SK-N-SH (cell line): ENCODE measurements at regions not wholly inside any gene's neighbourhood (a gene's known extent, or its start where the extent isn't known, plus 50 kb on each side); places are given as distances from the start of the nearest gene placed in this dataset.

Experiments used
- CTCF ChIA-PET: fragments of 300-600, 350-600 bp; formaldehyde crosslinking; extraction: SDS; loops from one replicate; lab custom pipeline; 2021; lab: Yijun Ruan, JAX
- POLR2A ChIA-PET: fragments of 350-600 bp; sonication (Branson Sonifier 250); formaldehyde crosslinking; extraction: SDS; loops from one replicate; lab custom pipeline; 2020; ENCODE audit warnings: antibody characterized with exemption, inconsistent platforms; lab: Yijun Ruan, JAX
- DNase-seq: peaks from one replicate; pipeline ENCODE4 v3.0.0; 2012
- H2AFZ ChIP-seq: fragments of 200-600 bp; sonication (generic); 2 replicates; pipeline ENCODE4 v1.8.1; 2016; ENCODE audit warnings: antibody characterized with exemption, mild to moderate bottlenecking, low read depth
- H3F3A ChIP-seq: fragments of 200-600 bp; sonication (generic); replicated peaks from 2 replicates; pipeline ENCODE3; 2016; ENCODE audit warnings: antibody characterized with exemption, mild to moderate bottlenecking; ENCODE audit not compliant: insufficient read depth
- H3K27ac ChIP-seq, 2 experiments: fragments of 200-500 bp in 1 of 2; fragments of 200-600 bp in 1 of 2; sonication (Bioruptor generic) in 1 of 2; sonication (generic), shearing (Covaris generic) in 1 of 2; 2 replicates each; pipeline versions ENCODE4 v1.5.1 to v1.6.1; 2014 to 2016; ENCODE audit warnings: low read depth in 2 of 2, inconsistent platforms in 1 of 2, low read length in 1 of 2, mild to moderate bottlenecking in 1 of 2, mixed read lengths in 1 of 2
- H3K27me3 ChIP-seq: fragments of 200-600 bp; sonication (generic), shearing (Covaris generic); 2 replicates; pipeline ENCODE4 v1.6.1; 2016; ENCODE audit warnings: mixed run types; ENCODE audit not compliant: insufficient read depth
- H3K36me3 ChIP-seq, 2 experiments: fragments of 200-500 bp in 1 of 2; fragments of 200-600 bp in 1 of 2; sonication (Bioruptor generic) in 1 of 2; sonication (generic) in 1 of 2; replicated peaks in 1 of 2; 2 replicates each; pipeline versions ENCODE3 to v1.5.1; 2014 to 2016; ENCODE audit warnings: low read length in 1 of 2, mild to moderate bottlenecking in 1 of 2; ENCODE audit not compliant: insufficient read depth in 2 of 2, control insufficient read depth in 1 of 2
- H3K4me1 ChIP-seq, 2 experiments: fragments of 200-500 bp in 1 of 2; fragments of 200-600 bp in 1 of 2; sonication (Bioruptor generic) in 1 of 2; sonication (generic), shearing (Covaris generic) in 1 of 2; 2 replicates each; pipeline versions ENCODE4 v1.5.1 to v1.6.1; 2014 to 2016; ENCODE audit warnings: low read depth in 1 of 2, low read length in 1 of 2, mixed run types in 1 of 2; ENCODE audit not compliant: insufficient read depth in 2 of 2, control insufficient read depth in 1 of 2
- H3K4me2 ChIP-seq: fragments of 200-600 bp; sonication (generic), shearing (Covaris generic); 2 replicates; pipeline ENCODE4 v1.6.1; 2017; ENCODE audit warnings: mixed run types
- H3K4me3 ChIP-seq, 2 experiments: fragments of 200-500 bp in 1 of 2; fragments of 200-600 bp in 1 of 2; sonication (Bioruptor generic) in 1 of 2; sonication (generic), shearing (Covaris generic) in 1 of 2; 2 replicates each; pipeline versions ENCODE4 v1.5.1 to v1.8.1; 2014 to 2016; ENCODE audit warnings: low read depth in 2 of 2, inconsistent platforms in 1 of 2, low read length in 1 of 2, mild to moderate bottlenecking in 1 of 2, mixed read lengths in 1 of 2, moderate library complexity in 1 of 2
- H3K79me2 ChIP-seq: fragments of 200-600 bp; sonication (generic); 2 replicates; pipeline ENCODE4 v1.8.1; 2017; ENCODE audit warnings: mild to moderate bottlenecking; ENCODE audit not compliant: insufficient read depth
- H3K9ac ChIP-seq: fragments of 200-600 bp; sonication (generic); 2 replicates; pipeline ENCODE4 v1.6.1; 2017; ENCODE audit warnings: mixed run types
- H3K9me2 ChIP-seq: fragments of 200-600 bp; sonication (generic); 2 replicates; pipeline ENCODE4 v1.6.1; 2017; ENCODE audit warnings: mixed run types
- H3K9me3 ChIP-seq: fragments of 200-600 bp; sonication (generic); 2 replicates; pipeline ENCODE4 v1.6.1; 2017; ENCODE audit warnings: mixed run types, mild to moderate bottlenecking, moderate library complexity
- H4K20me1 ChIP-seq: fragments of 200-600 bp; sonication (generic); 2 replicates; pipeline ENCODE4 v1.6.1; 2017; ENCODE audit warnings: mild to moderate bottlenecking, mixed run types; ENCODE audit not compliant: insufficient read depth
- SMC3 ChIP-seq: IDR thresholded peaks from 2 replicates; pipeline ENCODE4 v1.6.1; 2012; ENCODE audit warnings: low read depth, low read length, improper control_type of control experiment
- TEAD4 ChIP-seq: IDR thresholded peaks from 2 replicates; pipeline ENCODE4 v1.4.0; 2012; ENCODE audit warnings: mild to moderate bottlenecking, borderline replicate concordance; ENCODE audit not compliant: insufficient read depth
- WGBS: methylation state at CpG from one replicate; pipeline ENCODE4 v1.1.6; 2017; ENCODE audit warnings: low lambda C conversion rate; 5-methylcytosine and 5-hydroxymethylcytosine counted together
- TF ChIP-seq, protein P1 (sequence below): IDR thresholded peaks from 2 replicates; pipeline ENCODE4 v1.6.1; 2012; ENCODE audit warnings: mild to moderate bottlenecking, low read depth, low read length, moderate library complexity

DNA sequence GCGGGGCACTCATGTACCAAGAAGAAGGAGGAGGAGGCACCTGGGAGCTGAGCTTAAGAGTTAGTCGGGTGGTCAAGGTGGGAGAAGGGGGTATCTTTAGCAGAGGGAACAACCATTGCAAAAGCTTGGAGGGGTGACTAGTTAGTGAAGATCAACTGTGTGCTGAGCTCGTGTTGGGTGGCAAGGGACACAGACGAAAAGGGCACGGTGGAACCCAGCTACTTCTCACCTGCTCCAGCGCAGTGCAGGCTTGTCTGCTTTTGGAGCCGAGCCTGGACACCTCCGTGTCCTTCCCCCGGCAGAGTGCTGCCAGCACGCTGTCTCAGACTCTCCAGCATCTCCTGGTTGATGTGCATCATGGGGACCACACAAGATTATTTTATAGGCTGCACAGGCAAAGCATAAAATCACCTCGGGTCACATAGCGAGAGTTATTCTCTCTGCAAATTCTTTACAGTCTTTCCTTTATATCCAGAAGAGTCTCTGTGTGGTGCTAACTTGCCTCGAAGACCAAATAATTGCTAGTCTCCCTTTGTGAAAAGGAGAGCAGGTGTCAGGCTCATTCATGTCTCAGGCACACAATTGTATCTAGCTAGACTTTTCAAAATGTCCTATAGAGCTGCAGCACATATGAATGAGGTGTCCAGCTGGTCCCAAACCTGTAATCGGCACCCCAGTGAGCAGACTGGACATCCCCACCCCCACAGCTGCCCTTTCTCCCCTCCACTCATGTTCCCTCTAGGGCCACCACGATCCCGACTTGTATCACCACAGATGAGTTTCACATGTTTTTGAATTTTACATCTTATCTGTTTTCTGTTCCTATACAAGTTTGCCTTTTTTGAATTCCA is 123.4 kb downstream of the CEBPB start (continued):
- TF ChIP-seq TEAD4, result no peak
- TF ChIP-seq SMC3, result no peak
- TF ChIP-seq, protein P1, sequence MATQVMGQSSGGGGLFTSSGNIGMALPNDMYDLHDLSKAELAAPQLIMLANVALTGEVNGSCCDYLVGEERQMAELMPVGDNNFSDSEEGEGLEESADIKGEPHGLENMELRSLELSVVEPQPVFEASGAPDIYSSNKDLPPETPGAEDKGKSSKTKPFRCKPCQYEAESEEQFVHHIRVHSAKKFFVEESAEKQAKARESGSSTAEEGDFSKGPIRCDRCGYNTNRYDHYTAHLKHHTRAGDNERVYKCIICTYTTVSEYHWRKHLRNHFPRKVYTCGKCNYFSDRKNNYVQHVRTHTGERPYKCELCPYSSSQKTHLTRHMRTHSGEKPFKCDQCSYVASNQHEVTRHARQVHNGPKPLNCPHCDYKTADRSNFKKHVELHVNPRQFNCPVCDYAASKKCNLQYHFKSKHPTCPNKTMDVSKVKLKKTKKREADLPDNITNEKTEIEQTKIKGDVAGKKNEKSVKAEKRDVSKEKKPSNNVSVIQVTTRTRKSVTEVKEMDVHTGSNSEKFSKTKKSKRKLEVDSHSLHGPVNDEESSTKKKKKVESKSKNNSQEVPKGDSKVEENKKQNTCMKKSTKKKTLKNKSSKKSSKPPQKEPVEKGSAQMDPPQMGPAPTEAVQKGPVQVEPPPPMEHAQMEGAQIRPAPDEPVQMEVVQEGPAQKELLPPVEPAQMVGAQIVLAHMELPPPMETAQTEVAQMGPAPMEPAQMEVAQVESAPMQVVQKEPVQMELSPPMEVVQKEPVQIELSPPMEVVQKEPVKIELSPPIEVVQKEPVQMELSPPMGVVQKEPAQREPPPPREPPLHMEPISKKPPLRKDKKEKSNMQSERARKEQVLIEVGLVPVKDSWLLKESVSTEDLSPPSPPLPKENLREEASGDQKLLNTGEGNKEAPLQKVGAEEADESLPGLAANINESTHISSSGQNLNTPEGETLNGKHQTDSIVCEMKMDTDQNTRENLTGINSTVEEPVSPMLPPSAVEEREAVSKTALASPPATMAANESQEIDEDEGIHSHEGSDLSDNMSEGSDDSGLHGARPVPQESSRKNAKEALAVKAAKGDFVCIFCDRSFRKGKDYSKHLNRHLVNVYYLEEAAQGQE, result no peak

DNA sequence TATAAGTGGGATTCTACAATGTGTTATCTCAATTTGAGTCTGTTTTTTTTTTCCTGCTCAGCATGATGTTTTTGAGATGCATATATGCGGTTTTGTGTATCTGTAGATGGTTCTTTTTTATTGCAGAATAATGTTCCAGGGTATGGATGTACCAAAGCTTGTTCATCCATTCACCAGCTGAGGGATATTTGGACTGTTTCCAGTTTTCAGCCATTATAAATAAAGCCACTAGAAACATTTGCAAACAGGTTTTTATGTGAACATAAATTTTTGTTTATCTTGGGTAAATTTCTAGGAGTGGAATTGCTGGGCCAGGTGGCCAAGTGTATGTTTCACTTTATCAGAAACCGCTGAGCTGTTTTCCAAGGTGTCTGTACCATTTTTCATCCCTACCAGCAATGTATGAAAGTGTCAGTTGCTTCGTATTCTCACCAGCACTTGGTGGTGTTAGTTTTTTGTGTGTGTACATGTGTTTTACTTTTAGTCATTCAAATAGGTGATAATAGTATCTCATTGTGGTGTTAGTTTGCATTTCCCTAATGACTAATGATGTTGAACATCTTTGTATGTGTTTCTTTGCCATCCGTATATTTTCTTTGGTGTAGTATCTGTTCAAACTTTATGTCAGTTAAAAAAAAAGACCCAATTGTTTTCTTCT is 124.2 kb downstream of the CEBPB start:
- Histone ChIP-seq H3K27me3 (no peaks in the 10 kb centered on the region), H3K4me3 (no peak overlapping the region), H3K9me3 (no peaks in the 10 kb centered on the region), H3K4me1 (peaks cover 0 to 7% of the 10 kb centered on the region in 2 experiments; a peak in 3 of 4 replicates), H3K9me2 (no peaks in the 10 kb centered on the region), H2AFZ (no peak overlapping the region), H3F3A (peaks cover 11% of the 10 kb centered on the region), H4K20me1 (no peaks in the 10 kb centered on the region), H3K36me3 (no peaks in the 10 kb centered on the region), H3K27ac (no peak overlapping the region), H3K9ac (no peak overlapping the region), H3K4me2 (no peak overlapping the region), H3K79me2 (no peaks in the 10 kb centered on the region)
- TF ChIP-seq, protein P1, result no peak
- POLR2A ChIA-PET, result no interaction called here
- WGBS, result 91% methylated on average over 4 of the region's 4 CpGs
- DNase-seq, result no peak
- CTCF ChIA-PET, result no interaction called here
